ENCODE measurements at regions not wholly inside any gene's neighbourhood (a gene's known extent, or its start where the extent isn't known, plus 50 kb on each side); places are given as distances from the start of the nearest gene placed in this dataset.

DNA sequence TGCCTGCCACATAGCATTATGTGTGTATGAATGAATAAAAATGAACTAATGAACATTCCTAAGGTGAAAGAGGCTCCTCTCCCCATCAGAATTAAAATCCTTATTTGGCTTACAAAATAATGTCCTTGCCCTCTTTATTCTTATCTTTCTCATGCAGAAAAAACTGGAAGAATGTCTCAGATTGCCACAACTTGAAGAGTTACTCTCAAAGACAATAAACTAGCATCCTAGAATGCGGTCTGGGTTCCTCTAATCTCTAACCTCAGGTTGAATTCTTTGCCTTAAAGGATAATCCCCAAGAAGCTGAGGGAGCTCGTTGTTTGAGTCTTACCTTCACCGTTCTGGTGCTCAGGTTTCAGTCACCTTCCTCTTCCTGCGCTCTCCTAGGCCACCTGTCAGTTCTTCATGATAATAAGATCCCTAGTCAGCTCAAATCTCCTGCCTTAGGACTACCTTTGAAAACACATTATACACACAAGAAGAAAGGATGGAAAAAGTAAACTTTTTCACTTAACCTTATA is 147.1 kb downstream of the PHLDA1 start:
- Histone ChIP-seq H3K27ac (ENCODE audit: low read length) (no peak overlapping the region), H3K36me3 (ENCODE audit: control insufficient read depth, insufficient read depth, low read length) (no peaks in the 10 kb centered on the region), H3K4me1 (ENCODE audit: control insufficient read depth, insufficient read depth, low read length) (no peaks in the 10 kb centered on the region), H3K4me3 (ENCODE audit: low read length) (no peak overlapping the region), H3K27me3 (ENCODE audit: control insufficient read depth, insufficient read depth, low read length) (no peaks in the 10 kb centered on the region), H3K9me3 (replicated peaks; ENCODE audit: control insufficient read depth, low read depth, low read length) (no peaks in the 10 kb centered on the region)
- WGBS (ENCODE audit: insufficient coverage): 66% methylated on average over 3 of the region's 4 CpGs
- DNase-seq: no peak

DNA sequence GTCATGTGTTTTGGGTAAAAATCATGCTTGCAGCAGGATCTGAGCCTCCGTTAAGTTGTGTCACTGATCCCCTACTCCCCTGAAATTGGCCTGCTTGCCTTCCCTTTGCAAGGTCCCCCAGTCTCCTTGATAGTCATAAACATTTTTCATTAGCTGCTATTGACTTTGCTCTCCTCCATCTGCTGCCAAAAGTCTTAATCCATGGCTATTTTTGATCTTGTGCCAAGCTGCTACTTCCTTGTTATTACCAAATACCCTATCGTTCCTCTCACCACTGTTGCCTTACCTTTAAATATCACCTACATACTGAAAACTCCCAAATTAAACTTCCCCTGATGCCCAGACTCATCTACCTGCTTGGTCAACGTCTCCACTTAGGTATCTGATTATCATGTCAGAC is 148.3 kb downstream of the PHLDA1 start:
- H3K4me3 ChIP-seq (ENCODE audit: low read length): no peak overlapping the region
- no peaks in the 10 kb centered on the region for H3K27me3 ChIP-seq (ENCODE audit: control insufficient read depth, insufficient read depth, low read length)
- no peak for DNase-seq
- WGBS (ENCODE audit: insufficient coverage): 52% methylated on average over 3 of the region's 3 CpGs
- H3K27ac ChIP-seq (ENCODE audit: low read length): no peak overlapping the region
- H3K36me3 ChIP-seq (ENCODE audit: control insufficient read depth, insufficient read depth, low read length): no peaks in the 10 kb centered on the region
- no peaks in the 10 kb centered on the region for H3K9me3 ChIP-seq (replicated peaks; ENCODE audit: control insufficient read depth, low read depth, low read length)
- no peaks in the 10 kb centered on the region for H3K4me1 ChIP-seq (ENCODE audit: control insufficient read depth, insufficient read depth, low read length)

DNA sequence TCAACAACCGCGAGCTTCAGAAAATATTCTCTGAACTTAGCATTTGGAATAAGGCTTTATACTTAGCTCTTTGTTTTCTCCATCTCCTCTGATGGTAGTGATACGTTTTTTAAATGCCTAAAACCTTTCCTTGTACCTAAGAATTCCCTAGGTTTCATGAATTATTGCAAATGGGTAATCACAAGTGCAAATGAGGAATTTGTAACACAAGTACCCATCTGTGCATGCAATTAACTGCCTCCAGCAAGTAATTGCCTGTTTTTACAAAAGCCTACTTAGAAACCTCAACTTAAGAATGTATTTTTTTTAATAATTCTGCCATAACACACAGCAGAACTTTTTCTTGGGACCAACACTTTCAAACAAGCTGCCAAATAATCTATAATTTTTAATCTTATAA is 149.2 kb downstream of the PHLDA1 start:
- Histone ChIP-seq H3K9me3 (replicated peaks; ENCODE audit: control insufficient read depth, low read depth, low read length) (no peaks in the 10 kb centered on the region), H3K27me3 (ENCODE audit: control insufficient read depth, insufficient read depth, low read length) (no peaks in the 10 kb centered on the region), H3K27ac (ENCODE audit: low read length) (no peak overlapping the region), H3K4me1 (ENCODE audit: control insufficient read depth, insufficient read depth, low read length) (peaks cover 2% of the 10 kb centered on the region), H3K36me3 (ENCODE audit: control insufficient read depth, insufficient read depth, low read length) (no peaks in the 10 kb centered on the region), H3K4me3 (ENCODE audit: low read length) (no peak overlapping the region)
- WGBS (ENCODE audit: insufficient coverage): no CpG with 5 or more reads among the region's 3 CpGs
- DNase-seq: no peak

DNA sequence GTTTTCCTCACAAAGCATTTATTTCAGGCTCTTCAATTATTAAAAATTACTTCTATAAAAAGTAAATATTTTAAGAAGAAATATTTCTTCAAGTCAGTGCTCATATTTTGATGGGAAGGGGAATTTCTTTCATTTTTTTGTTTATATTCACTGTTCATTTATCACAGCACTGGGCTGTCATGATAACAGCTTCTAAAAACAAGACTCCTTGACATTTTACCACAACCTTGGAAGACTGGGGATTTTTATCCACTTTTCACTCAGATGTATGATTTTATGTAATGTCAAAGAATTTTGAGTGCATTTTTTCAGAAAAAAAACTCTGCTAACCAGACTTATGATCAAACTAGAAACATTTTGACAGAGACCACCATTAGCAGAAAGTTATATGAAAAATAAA is 149.7 kb downstream of the PHLDA1 start:
- no peaks in the 10 kb centered on the region for H3K9me3 ChIP-seq (replicated peaks; ENCODE audit: control insufficient read depth, low read depth, low read length)
- H3K27me3 ChIP-seq (ENCODE audit: control insufficient read depth, insufficient read depth, low read length): no peaks in the 10 kb centered on the region
- no peak overlapping the region for H3K4me3 ChIP-seq (ENCODE audit: low read length)
- H3K4me1 ChIP-seq (ENCODE audit: control insufficient read depth, insufficient read depth, low read length): peaks cover 5% of the 10 kb centered on the region
- no peak for DNase-seq
- no peaks in the 10 kb centered on the region for H3K36me3 ChIP-seq (ENCODE audit: control insufficient read depth, insufficient read depth, low read length)
- H3K27ac ChIP-seq (ENCODE audit: low read length): no peak overlapping the region

DNA sequence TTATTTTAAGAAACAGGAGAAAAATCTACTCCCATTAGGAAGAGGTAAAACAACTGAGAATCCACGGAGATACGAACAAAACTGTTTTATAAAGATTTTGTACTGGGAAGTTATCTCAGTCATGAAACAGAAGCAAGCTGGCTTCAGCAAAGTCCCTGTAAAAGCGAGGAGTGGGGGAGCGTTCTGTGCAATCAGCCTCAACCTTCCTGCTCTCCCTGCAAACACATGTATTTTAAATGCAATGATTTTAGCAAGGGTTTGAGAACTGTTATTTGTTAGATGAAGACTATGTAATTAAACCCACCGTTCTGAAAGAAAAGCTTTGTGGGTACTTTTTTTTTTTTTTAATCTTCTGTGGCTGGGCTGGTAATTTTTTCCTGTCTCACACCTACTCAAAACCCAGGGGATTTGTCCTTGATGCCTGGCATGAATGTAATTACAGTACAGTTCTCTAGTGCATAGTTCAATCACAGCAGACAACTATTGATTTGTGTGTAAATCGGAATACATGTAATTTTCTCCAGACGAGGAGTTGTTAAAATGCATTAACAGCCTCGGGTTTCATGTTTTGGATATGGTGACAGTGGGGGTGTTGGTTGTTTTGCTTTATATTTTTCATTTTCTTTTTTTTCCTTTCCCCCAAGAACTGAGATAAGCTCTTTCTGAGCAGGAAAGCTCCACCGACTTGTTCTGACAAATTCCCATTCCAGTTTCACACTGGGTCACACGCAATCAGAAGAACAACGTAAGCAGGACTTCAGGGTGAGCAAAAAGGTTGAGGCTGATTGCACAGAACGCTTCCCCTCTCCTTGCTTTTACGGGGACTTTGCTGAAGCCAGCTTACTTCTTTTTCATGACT is 153.6 kb downstream of the PHLDA1 start:
- 20% methylated on average over 4 of the region's 13 CpGs for WGBS (ENCODE audit: insufficient coverage)
- no peaks in the 10 kb centered on the region for H3K27me3 ChIP-seq (ENCODE audit: control insufficient read depth, insufficient read depth, low read length)
- no peak overlapping the region for H3K27ac ChIP-seq (ENCODE audit: low read length)
- peak; percentile 53 for DNase-seq
- no peaks in the 10 kb centered on the region for H3K9me3 ChIP-seq (replicated peaks; ENCODE audit: control insufficient read depth, low read depth, low read length)
- H3K4me3 ChIP-seq (ENCODE audit: low read length): no peak overlapping the region
- H3K4me1 ChIP-seq (ENCODE audit: control insufficient read depth, insufficient read depth, low read length): peaks cover 5% of the 10 kb centered on the region
- H3K36me3 ChIP-seq (ENCODE audit: control insufficient read depth, insufficient read depth, low read length): no peaks in the 10 kb centered on the region

DNA sequence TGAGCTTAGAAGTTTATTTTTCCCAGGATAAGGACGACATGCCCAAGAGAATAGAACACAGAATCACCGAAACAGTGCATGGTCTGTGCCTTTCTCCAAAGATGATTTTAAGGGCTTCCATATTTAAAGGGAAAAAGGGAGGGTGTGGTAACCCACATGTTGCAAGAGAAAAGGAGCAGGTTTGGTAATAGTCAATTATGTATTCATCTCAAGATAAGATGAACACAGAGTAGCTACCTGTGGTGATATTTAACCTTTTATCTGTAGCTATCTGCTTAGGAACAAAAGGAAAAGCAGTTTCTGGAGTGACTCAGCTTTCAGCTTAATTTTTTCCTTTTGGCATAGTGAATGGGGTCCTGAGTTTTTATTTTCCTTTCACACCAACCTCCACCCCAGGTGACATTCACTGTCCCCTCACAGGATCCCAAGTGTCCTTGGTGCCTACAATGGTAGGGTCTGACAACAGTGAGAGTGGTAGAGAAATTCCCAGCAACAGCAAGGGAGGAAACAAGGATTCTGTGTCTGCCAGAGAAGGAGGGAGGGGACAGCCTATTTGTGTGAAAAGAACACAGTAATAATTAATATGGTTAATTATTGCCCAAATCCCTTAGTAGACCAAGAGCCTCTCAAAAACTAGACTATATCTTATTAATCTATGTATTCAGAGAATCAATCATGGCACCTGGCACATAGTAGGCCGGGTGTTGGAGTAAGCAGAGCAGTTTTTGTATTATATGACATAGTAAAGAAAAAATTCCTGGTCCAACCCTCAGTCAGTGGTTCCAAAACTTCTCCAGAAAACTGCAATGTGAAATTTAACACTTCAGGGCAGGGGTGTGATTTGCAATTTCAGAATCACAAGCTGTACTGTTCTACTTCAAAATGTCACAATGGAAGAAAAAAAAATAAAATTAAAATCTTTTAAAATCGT is 154.5 kb downstream of the PHLDA1 start:
- H3K27ac ChIP-seq (ENCODE audit: low read length): no peak overlapping the region
- H3K27me3 ChIP-seq (ENCODE audit: control insufficient read depth, insufficient read depth, low read length): no peaks in the 10 kb centered on the region
- H3K4me3 ChIP-seq (ENCODE audit: low read length): no peak overlapping the region
- peak; percentile 61 for DNase-seq
- H3K4me1 ChIP-seq (ENCODE audit: control insufficient read depth, insufficient read depth, low read length): peaks cover 5% of the 10 kb centered on the region
- H3K36me3 ChIP-seq (ENCODE audit: control insufficient read depth, insufficient read depth, low read length): no peaks in the 10 kb centered on the region
- H3K9me3 ChIP-seq (replicated peaks; ENCODE audit: control insufficient read depth, low read depth, low read length): no peaks in the 10 kb centered on the region
- no CpG with 5 or more reads among the region's 4 CpGs for WGBS (ENCODE audit: insufficient coverage)

DNA sequence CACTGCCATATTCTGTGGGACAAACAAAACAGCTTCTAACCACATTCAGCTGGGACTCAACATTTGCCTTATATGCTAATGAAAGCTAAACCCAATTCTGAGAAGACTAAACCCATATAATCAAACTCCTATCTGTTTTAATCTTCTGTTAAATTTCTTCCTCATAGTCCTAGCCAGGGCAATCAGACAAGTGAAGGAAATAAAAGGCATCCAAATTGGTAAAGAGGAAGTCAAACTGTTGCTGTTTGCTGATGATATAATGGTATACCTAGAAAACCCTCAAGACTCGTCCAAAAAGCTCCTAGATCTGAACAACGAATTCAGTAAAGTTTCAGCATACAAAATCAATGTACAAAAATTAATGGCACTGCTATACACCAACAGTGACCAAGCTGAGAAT is 157.1 kb downstream of the PHLDA1 start:
- WGBS (ENCODE audit: insufficient coverage): no CpG with 5 or more reads among the region's 2 CpGs
- Histone ChIP-seq H3K4me1 (ENCODE audit: control insufficient read depth, insufficient read depth, low read length) (peaks cover 5% of the 10 kb centered on the region), H3K36me3 (ENCODE audit: control insufficient read depth, insufficient read depth, low read length) (no peaks in the 10 kb centered on the region)

DNA sequence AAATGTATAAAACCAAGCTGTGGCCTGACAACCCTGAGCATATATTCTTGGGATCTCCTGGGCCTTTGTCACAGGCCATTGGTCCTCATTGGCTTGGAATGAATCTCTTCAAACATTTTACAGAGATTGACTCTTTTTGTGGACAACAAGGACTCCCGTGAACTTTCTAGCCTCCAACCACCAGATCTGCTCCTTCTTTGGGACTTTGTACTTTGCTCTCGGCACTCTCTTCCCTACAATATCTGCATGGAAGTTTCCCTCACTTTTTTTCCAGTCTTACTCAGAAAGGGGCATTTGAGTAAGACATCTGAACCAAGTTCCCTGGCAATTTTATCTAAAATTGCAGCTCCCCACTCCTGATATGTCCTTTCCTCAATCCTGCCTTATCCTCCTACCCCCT is 158.8 kb downstream of the PHLDA1 start:
- H3K9me3 ChIP-seq (replicated peaks; ENCODE audit: control insufficient read depth, low read depth, low read length): no peaks in the 10 kb centered on the region
- 93% methylated on average over 2 of the region's 2 CpGs for WGBS (ENCODE audit: insufficient coverage)
- H3K36me3 ChIP-seq (ENCODE audit: control insufficient read depth, insufficient read depth, low read length): no peaks in the 10 kb centered on the region
- no peak overlapping the region for H3K4me3 ChIP-seq (ENCODE audit: low read length)
- DNase-seq: no peak
- H3K4me1 ChIP-seq (ENCODE audit: control insufficient read depth, insufficient read depth, low read length): peaks cover 4% of the 10 kb centered on the region
- H3K27me3 ChIP-seq (ENCODE audit: control insufficient read depth, insufficient read depth, low read length): no peaks in the 10 kb centered on the region
- H3K27ac ChIP-seq (ENCODE audit: low read length): no peak overlapping the region

More for the DNA sequence above, 157.1 kb downstream of the PHLDA1 start:
- Histone ChIP-seq H3K27me3 (ENCODE audit: control insufficient read depth, insufficient read depth, low read length) (no peaks in the 10 kb centered on the region), H3K4me3 (ENCODE audit: low read length) (no peak overlapping the region), H3K9me3 (replicated peaks; ENCODE audit: control insufficient read depth, low read depth, low read length) (no peaks in the 10 kb centered on the region), H3K27ac (ENCODE audit: low read length) (no peak overlapping the region)
- DNase-seq: no peak

DNA sequence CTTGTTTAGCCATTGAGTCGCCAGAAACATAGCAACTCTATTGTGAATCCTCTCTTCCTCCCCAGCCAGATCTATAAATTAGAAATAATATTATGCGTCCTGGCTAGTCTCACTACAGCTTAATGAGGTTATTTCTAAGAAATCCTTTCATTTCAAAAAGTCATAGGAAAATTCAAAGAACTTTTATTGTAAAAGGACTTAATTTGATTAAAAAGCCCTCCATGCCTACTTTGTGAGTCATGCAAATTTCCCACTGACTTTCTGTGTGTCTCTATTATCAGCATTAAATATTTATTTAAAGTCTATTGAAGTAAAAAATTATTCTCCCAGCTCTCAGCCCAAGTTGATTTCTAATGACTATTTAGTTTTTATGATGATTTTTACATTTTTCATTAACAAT is 160.7 kb downstream of the PHLDA1 start:
- no peak for DNase-seq
- H3K27ac ChIP-seq (ENCODE audit: low read length): no peak overlapping the region
- H3K4me1 ChIP-seq (ENCODE audit: control insufficient read depth, insufficient read depth, low read length): no peaks in the 10 kb centered on the region
- no peaks in the 10 kb centered on the region for H3K36me3 ChIP-seq (ENCODE audit: control insufficient read depth, insufficient read depth, low read length)
- no CpG with 5 or more reads among the region's 2 CpGs for WGBS (ENCODE audit: insufficient coverage)
- no peak overlapping the region for H3K4me3 ChIP-seq (ENCODE audit: low read length)
- H3K27me3 ChIP-seq (ENCODE audit: control insufficient read depth, insufficient read depth, low read length): no peaks in the 10 kb centered on the region
- H3K9me3 ChIP-seq (replicated peaks; ENCODE audit: control insufficient read depth, low read depth, low read length): no peaks in the 10 kb centered on the region

DNA sequence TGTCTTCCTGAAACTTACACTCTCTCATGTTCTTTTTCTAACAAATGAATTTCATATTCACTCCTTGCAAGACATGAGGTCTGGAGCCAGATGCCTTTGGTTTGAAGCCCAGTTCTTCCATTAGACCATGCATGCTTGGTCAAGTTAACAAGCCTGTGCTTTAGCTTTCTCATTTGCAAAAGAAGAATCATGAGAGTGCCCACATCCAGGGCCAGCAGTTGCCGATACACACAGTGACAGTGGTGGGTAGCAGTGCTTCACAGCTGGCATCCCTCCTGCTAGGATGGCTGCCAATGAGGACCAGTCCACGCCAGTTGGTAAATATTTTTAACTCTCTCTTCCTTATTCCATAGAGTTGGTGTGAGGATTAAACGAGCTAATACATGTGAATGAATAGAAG is 163.1 kb downstream of the PHLDA1 start:
- no CpG with 5 or more reads among the region's 3 CpGs for WGBS (ENCODE audit: insufficient coverage)
- H3K9me3 ChIP-seq (replicated peaks; ENCODE audit: control insufficient read depth, low read depth, low read length): no peaks in the 10 kb centered on the region
- H3K4me3 ChIP-seq (ENCODE audit: low read length): no peak overlapping the region
- H3K27ac ChIP-seq (ENCODE audit: low read length): no peak overlapping the region
- DNase-seq: peak; percentile 63
- H3K4me1 ChIP-seq (ENCODE audit: control insufficient read depth, insufficient read depth, low read length): no peaks in the 10 kb centered on the region
- H3K27me3 ChIP-seq (ENCODE audit: control insufficient read depth, insufficient read depth, low read length): no peaks in the 10 kb centered on the region
- no peaks in the 10 kb centered on the region for H3K36me3 ChIP-seq (ENCODE audit: control insufficient read depth, insufficient read depth, low read length)
